ENCODE measurements at regions not wholly inside any gene's neighbourhood (a gene's known extent, or its start where the extent isn't known, plus 50 kb on each side); places are given as distances from the start of the nearest gene placed in this dataset.
"Not testable (repeated sequence)": the region's sequence is repeated elsewhere in the genome, so short reads cannot be mapped to it uniquely, and the experiment has no call there.

- no peak overlapping the region for H3K4me3 Mint-ChIP-seq
- peaks cover 18 to 36% of the 10 kb centered on the region in 2 donors for H3K27me3 Mint-ChIP-seq
- H3K9me3 Mint-ChIP-seq = peaks cover 0 to 1% of the 10 kb centered on the region in 2 donors
- H3K27ac Mint-ChIP-seq = no peak overlapping the region
- ATAC-seq (replicated peaks) = no peak
- no peak for DNase-seq
- H3K36me3 Mint-ChIP-seq (ENCODE audit: insufficient read depth) = no peaks in the 10 kb centered on the region
- H3K4me1 Mint-ChIP-seq (ENCODE audit: low read depth in 2 of 2) = no peaks in the 10 kb centered on the region
These were observed 70.0 kb downstream of the KCTD15 start for GRCh38 chr19:33866696-33867095.

- Mint-ChIP-seq H3K27ac (no peak overlapping the region), H3K9me3 (peaks cover 0 to 4% of the 10 kb centered on the region in 2 donors), H3K4me3 (no peak overlapping the region), H3K27me3 (peaks cover 18 to 47% of the 10 kb centered on the region in 2 donors), H3K36me3 (ENCODE audit: insufficient read depth) (no peaks in the 10 kb centered on the region), H3K4me1 (ENCODE audit: low read depth in 2 of 2) (no peaks in the 10 kb centered on the region)
- ATAC-seq (replicated peaks) (no peak), DNase-seq (no peak)
These were observed 71.5 kb downstream of the KCTD15 start for GRCh38 chr19:33868076-33868735.

GRCh38 chr19:33868788-33869412 lies 72.2 kb downstream of the KCTD15 start:
- Mint-ChIP-seq H3K4me1 (ENCODE audit: low read depth in 2 of 2) (no peaks in the 10 kb centered on the region), H3K27ac (no peak overlapping the region), H3K36me3 (ENCODE audit: insufficient read depth) (no peaks in the 10 kb centered on the region), H3K27me3 (peaks cover 18 to 54% of the 10 kb centered on the region in 2 donors), H3K9me3 (peaks cover 0 to 4% of the 10 kb centered on the region in 2 donors), H3K4me3 (no peak overlapping the region)
- ATAC-seq (replicated peaks) (no peak), DNase-seq (no peak)

- H3K27me3 Mint-ChIP-seq = peaks cover 15 to 51% of the 10 kb centered on the region in 2 donors
- H3K36me3 Mint-ChIP-seq (ENCODE audit: insufficient read depth); H3K4me3 Mint-ChIP-seq; DNase-seq; H3K27ac Mint-ChIP-seq; ATAC-seq (replicated peaks); H3K4me1 Mint-ChIP-seq (ENCODE audit: low read depth in 2 of 2); H3K9me3 Mint-ChIP-seq: not testable (repeated sequence)
These were observed 73.7 kb downstream of the KCTD15 start for GRCh38 chr19:33870298-33870932.

GRCh38 chr19:33871605-33872004 lies 74.9 kb downstream of the KCTD15 start:
- peaks cover 14 to 52% of the 10 kb centered on the region in 2 donors for H3K27me3 Mint-ChIP-seq
- ATAC-seq (replicated peaks) = no peak
- H3K9me3 Mint-ChIP-seq = peaks cover 0 to 4% of the 10 kb centered on the region in 2 donors
- H3K4me3 Mint-ChIP-seq = no peak overlapping the region
- H3K4me1 Mint-ChIP-seq (ENCODE audit: low read depth in 2 of 2) = no peaks in the 10 kb centered on the region
- H3K36me3 Mint-ChIP-seq (ENCODE audit: insufficient read depth) = no peaks in the 10 kb centered on the region
- no peak overlapping the region for H3K27ac Mint-ChIP-seq
- DNase-seq = no peak

DNA sequence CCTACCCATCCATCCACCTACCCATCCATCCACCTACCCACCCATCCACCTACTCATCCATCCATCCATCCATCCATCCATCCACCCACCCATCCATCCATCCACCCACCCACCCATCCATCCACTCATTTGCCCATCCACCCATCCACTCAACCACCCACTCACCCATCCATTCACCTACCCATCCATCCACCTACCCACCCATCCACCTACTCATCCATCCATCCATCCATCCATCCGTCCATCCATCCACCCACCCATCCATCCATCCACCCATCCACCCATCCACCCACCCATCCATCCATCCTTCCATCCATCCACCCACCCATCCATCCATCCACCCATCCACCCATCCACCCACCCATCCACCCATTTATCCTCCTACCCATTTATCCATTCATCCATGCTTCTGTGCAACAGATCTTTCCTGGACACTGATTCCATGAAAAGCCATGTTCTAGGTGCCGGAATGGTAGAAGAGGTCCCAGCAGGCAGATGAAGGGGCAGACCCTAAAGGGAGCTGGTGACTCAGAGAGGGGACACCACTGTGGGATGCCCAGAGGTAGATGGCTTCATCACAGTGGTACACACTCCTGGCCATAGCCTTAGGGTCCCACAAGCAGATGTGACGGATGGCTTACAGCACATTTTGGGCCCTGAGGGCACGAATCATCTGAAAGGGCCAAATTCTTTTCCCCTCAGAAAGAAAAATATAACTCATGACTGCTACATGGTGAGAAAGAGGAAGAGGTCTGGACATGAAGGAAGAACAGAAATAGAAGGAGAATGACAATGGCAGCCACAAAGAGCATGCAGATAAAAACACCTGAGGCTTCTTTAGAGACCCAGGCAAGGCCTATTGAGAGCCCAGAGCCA lies 76.0 kb downstream of the KCTD15 start:
- Mint-ChIP-seq H3K27ac (no peak overlapping the region), H3K4me1 (ENCODE audit: low read depth in 2 of 2) (no peaks in the 10 kb centered on the region), H3K4me3 (no peak overlapping the region), H3K36me3 (ENCODE audit: insufficient read depth) (no peaks in the 10 kb centered on the region), H3K27me3 (peaks cover 15 to 53% of the 10 kb centered on the region in 2 donors), H3K9me3 (peaks cover 0 to 4% of the 10 kb centered on the region in 2 donors)
- ATAC-seq (replicated peaks) (no peak), DNase-seq (no peak)

DNA sequence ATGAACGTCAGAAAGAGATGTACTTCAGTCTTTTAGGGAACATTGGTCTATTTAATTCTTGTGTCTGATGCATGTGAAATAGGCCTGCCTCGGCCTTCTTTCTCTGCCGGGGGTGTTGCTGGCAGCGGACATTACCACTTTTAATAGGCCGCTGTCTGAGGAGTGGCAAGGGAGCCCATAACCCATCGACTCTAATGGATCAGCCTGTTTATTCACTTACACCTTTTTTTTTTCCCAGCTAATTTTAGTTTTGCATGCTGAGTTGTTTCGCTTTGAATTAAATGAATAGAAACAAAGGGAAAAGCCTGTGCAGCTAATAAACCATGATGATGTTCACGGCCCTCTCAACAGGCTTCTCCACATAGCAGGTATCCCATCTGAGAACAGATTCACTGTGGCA lies 78.4 kb downstream of the KCTD15 start:
- no peaks in the 10 kb centered on the region for H3K4me1 Mint-ChIP-seq (ENCODE audit: low read depth in 2 of 2)
- DNase-seq (no peak), ATAC-seq (replicated peaks) (no peak)
- no peak overlapping the region for H3K4me3 Mint-ChIP-seq
- peaks cover 18 to 46% of the 10 kb centered on the region in 2 donors for H3K27me3 Mint-ChIP-seq
- H3K36me3 Mint-ChIP-seq (ENCODE audit: insufficient read depth) = no peaks in the 10 kb centered on the region
- peaks cover 0 to 4% of the 10 kb centered on the region in 2 donors for H3K9me3 Mint-ChIP-seq
- no peak overlapping the region for H3K27ac Mint-ChIP-seq

GRCh38 chr19:33876192-33876591 lies 79.5 kb downstream of the KCTD15 start:
- no peak for ATAC-seq (replicated peaks)
- no peaks in the 10 kb centered on the region for H3K36me3 Mint-ChIP-seq (ENCODE audit: insufficient read depth)
- peaks cover 0 to 4% of the 10 kb centered on the region in 2 donors for H3K9me3 Mint-ChIP-seq
- no peaks in the 10 kb centered on the region for H3K4me1 Mint-ChIP-seq (ENCODE audit: low read depth in 2 of 2)
- H3K27me3 Mint-ChIP-seq = peaks cover 18 to 46% of the 10 kb centered on the region in 2 donors
- no peak overlapping the region for H3K4me3 Mint-ChIP-seq
- DNase-seq = no peak
- no peak overlapping the region for H3K27ac Mint-ChIP-seq

DNA sequence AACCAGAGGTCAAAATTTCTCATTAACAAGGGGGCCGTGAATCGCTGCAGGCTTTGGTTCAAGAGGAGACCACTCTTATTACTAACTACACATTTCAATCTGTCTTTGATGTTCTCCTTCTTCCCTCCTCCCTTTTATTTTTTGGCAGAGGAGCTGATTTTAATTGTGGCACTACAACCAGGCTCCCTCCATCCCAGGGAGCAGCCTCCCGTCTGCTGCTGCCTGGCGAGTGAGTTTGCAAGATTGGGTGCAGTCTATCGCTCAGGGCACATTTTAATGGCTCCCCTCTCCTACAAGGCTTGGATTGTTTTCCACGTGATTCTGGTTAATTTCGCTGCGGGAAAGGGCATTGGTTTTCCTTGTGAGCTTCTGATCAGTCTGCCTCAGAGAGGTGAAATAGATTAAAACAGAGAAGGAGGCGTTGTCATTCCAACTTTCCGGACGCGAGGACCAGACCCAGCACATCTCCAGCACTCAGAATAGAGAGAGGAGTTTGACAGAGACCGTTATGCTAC lies 81.4 kb downstream of the KCTD15 start:
- no peaks in the 10 kb centered on the region for H3K36me3 Mint-ChIP-seq (ENCODE audit: insufficient read depth)
- DNase-seq (no peak), ATAC-seq (replicated peaks) (no peak)
- H3K9me3 Mint-ChIP-seq = no peaks in the 10 kb centered on the region
- H3K27me3 Mint-ChIP-seq = peaks cover 18 to 36% of the 10 kb centered on the region in 2 donors
- no peak overlapping the region for H3K27ac Mint-ChIP-seq
- H3K4me1 Mint-ChIP-seq (ENCODE audit: low read depth in 2 of 2) = no peaks in the 10 kb centered on the region
- H3K4me3 Mint-ChIP-seq = no peak overlapping the region

GRCh38 chr19:33878910-33879810 lies 82.5 kb downstream of the KCTD15 start:
- Mint-ChIP-seq H3K9me3 (no peaks in the 10 kb centered on the region), H3K4me1 (ENCODE audit: low read depth in 2 of 2) (no peaks in the 10 kb centered on the region), H3K27me3 (peaks cover 18 to 27% of the 10 kb centered on the region in 2 donors), H3K4me3 (no peak overlapping the region), H3K36me3 (ENCODE audit: insufficient read depth) (no peaks in the 10 kb centered on the region), H3K27ac (no peak overlapping the region)
- ATAC-seq (replicated peaks) = no peak
- DNase-seq = no peak

DNA sequence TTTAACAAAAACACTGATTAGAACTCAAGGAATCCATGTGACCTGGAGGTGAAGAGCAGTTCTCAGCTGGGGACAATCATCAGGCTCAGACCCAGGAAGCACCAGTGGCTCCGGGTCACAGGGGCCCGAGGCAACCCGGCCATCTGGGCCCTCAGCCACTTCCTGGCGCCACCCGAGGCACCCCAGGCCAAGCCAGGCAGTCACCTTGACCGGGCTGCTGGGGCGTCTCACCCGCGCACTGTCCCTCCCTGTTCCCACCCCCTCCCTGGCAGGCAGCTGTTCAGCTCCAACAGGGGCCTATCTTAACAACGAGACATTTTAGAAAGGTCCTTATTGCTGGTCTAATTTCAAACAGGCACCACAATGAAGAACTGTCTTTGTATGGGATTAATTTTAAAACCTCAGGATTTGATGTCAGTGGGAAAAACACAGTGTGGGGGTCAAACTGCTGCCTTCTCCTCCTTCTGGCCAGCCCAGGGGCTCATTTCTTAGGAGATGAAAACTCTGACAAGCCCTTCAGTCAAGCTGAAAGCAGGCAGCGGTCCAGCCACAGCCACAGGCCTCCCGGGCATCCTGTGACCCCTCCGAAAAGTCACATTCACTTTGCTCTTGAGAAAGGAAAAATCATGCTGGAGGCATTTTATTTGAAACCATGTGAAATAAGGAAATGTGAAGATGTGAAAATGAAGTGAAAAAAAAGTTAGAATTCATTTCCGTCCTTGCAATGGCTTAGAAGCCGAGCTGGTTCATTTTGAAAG lies 83.3 kb downstream of the KCTD15 start:
- H3K27ac Mint-ChIP-seq = no peak overlapping the region
- DNase-seq = no peak
- peaks cover 19 to 27% of the 10 kb centered on the region in 2 donors for H3K27me3 Mint-ChIP-seq
- ATAC-seq (replicated peaks) = no peak
- H3K36me3 Mint-ChIP-seq (ENCODE audit: insufficient read depth) = no peaks in the 10 kb centered on the region
- no peak overlapping the region for H3K4me3 Mint-ChIP-seq
- H3K9me3 Mint-ChIP-seq = no peaks in the 10 kb centered on the region
- peaks cover 0 to 1% of the 10 kb centered on the region in 2 donors for H3K4me1 Mint-ChIP-seq (ENCODE audit: low read depth in 2 of 2)

All from effector memory CD8-positive, alpha-beta T cell (primary cell).